Upper lobe of left lung (tissue), 4 donors: ENCODE measurements at regions not wholly inside any gene's neighbourhood (a gene's known extent, or its start where the extent isn't known, plus 50 kb on each side); places are given as distances from the start of the nearest gene placed in this dataset.

Experiments used
- EP300 ChIP-seq, 4 donors: sonication (generic); formaldehyde crosslinking; IDR thresholded peaks; one replicate each; pipeline ENCODE4 v1.5.1; 2017; ENCODE audit warnings: antibody characterized with exemption in 4 of 4, control low read depth in 2 of 4
- POLR2A ChIP-seq, 4 donors: fragments of 450-650 bp; IDR thresholded peaks; one replicate each; pipeline ENCODE4 v1.5.1; 2016 to 2017; ENCODE audit warnings: antibody characterized with exemption in 4 of 4, mild to moderate bottlenecking in 2 of 4
- POLR2AphosphoS5 ChIP-seq, 2 donors: sonication (generic); formaldehyde crosslinking; IDR thresholded peaks; one replicate each; pipeline ENCODE4 v1.5.1; 2017; ENCODE audit warnings: antibody characterized with exemption in 2 of 2
- TF ChIP-seq, protein P1 (sequence below), 6 experiments: fragments of 450-650 bp in 4 of 6; fragments of 200-600 bp in 2 of 6; sonication (generic) in 2 of 6; IDR thresholded peaks; one replicate each; pipeline ENCODE4 v1.5.1; 2016 to 2019; ENCODE audit warnings: antibody characterized with exemption in 6 of 6

DNA sequence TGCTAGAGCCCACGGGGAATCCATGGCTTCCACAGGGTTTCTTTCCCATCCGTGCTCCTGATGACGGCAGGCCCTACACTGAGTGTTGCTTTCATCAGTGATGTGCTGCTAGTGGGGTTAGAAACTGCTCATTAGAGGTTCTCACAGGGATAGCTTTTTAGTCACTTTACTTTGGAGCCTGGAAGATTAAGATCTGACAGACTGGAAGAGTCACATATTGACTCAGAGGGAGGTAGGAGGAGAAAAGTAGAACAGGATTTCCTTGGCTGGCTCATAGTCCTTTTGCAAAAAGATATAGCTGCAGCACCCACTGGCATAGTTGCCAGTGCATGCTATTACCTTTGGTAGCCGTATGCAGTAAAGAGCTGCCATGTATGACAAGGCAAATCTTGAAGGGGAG is 890.3 kb downstream of the C6orf118 start:
- TF ChIP-seq POLR2A (IDR thresholded peaks at IDR 0.05) (no peak), POLR2AphosphoS5 (IDR thresholded peaks at IDR 0.05) (no peak), EP300 (IDR thresholded peaks at IDR 0.05) (no peak)
- TF ChIP-seq, protein P1, sequence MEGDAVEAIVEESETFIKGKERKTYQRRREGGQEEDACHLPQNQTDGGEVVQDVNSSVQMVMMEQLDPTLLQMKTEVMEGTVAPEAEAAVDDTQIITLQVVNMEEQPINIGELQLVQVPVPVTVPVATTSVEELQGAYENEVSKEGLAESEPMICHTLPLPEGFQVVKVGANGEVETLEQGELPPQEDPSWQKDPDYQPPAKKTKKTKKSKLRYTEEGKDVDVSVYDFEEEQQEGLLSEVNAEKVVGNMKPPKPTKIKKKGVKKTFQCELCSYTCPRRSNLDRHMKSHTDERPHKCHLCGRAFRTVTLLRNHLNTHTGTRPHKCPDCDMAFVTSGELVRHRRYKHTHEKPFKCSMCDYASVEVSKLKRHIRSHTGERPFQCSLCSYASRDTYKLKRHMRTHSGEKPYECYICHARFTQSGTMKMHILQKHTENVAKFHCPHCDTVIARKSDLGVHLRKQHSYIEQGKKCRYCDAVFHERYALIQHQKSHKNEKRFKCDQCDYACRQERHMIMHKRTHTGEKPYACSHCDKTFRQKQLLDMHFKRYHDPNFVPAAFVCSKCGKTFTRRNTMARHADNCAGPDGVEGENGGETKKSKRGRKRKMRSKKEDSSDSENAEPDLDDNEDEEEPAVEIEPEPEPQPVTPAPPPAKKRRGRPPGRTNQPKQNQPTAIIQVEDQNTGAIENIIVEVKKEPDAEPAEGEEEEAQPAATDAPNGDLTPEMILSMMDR (IDR thresholded peaks at IDR 0.05): no peak
